Right renal pelvis (tissue), 4 donors: ENCODE measurements at regions not wholly inside any gene's neighbourhood (a gene's known extent, or its start where the extent isn't known, plus 50 kb on each side); places are given as distances from the start of the nearest gene placed in this dataset.

Experiments used
- DNase-seq, 4 donors: peaks; one replicate each; pipeline ENCODE4 v3.0.0-alpha.2; 2013; ENCODE audit warnings: low read depth in 4 of 4, low spot score in 3 of 4, missing footprints in 1 of 4

DNA sequence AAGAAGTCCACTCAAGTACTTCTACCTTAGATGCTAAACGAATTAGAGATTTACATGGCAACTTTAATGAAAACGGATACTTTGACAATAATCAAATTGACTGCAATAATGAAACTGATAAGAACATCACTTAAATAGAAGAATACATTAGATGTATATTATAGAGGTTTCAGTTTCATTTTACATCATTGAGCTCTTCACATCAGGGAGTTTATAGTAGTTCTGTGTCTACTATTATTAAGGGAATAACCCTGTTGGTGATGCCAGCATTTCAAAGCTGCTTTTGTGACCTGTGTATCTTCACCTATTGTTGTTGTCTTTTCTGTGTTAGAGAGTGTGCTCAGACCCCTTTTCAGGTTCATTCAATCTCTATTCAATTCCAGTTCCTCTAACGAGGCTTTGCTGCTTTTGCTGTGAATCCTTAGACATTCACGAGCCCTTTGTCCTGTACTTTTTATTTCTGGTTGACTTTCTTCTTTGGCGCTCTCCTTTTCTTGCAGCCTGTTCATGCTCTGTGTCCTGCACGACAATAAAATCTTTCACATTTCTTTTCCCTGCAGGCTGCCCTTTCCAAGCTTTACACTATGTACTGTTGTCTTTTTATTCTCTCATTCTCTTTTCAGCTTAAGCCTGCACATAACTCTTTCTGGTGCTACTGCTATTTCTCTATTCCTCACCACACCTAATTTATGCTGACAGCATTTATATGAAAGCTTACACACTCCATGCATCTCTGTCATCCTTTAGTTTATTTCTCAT, 232.1 kb downstream of the CPE start:
- DNase-seq: no peak

DNA sequence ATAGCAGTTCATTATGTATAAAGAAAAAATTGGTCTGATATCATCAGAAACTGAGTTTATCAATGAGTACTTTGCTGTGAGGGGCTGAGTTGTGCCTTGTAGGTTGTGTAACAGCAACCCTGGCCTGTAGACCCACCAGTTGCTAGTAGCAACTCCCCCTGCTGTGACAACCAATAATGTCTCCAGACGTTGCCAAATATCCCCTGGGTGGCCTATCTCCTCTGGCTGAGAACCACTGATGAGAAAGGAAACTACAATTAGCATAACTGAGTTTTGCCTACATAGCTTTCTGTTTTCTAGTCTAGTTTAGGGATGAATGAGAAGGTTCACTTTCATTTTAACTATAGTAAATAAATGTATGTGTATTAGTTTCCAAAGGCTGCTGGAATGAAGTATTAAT, 234.1 kb downstream of the CPE start:
- no peak for DNase-seq

DNA sequence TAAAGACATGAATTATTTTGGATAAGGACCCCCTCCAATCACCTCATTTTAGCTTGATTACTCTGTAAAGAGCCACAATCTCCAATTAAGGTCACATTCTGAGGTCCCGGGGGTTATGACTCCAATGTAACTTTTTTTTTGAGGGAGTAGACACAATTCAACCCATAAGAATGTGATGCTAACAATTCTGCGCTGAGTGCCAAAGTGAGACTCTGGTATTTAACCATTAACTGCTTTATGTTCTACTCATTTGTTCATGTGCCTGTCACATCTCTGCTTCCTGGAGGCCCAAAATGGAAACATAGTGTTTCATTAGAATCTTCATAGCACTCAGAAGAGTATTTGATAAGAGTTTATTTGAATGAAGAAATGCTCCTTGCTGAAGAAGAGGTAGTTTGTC, 234.8 kb downstream of the CPE start:
- DNase-seq: no peak

DNA sequence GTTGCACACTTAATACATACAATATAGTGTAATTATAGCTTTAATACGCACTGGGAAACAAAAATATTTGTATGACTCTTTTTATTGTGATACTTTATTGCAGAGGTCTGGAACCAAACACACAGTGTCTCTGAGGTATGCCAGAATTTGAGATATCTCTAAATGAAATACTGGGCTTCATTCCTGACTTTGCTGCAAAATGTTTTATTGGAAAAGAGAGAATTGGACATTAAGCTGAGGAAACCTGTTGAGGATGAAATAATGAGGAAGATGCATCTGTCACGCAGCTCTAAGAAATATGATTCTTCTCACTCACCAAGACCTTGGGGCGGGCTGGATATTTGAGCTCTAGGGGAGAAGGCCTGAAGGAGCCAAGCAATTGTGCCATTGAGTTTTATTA, 242.1 kb downstream of the CPE start:
- no peak for DNase-seq

DNA sequence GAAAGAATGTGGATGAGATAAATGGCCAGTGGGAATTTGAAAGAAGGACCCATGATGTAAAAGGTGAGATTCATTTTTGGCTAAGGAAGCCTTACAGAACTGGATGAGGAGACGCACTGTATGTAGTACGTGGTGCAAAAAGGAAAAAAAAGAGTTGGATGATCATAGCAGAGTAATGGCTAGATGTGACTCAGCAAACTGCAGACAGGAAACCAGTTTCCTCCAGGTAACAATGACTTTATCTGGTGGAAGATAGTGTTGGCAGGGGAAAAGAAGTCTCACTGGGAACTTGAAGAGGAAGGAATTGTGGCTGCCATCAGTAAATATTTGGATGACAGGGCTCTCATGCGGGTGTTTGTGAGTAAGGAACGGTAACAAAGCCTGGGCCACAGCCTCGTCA, 243.2 kb downstream of the CPE start:
- no peak for DNase-seq

DNA sequence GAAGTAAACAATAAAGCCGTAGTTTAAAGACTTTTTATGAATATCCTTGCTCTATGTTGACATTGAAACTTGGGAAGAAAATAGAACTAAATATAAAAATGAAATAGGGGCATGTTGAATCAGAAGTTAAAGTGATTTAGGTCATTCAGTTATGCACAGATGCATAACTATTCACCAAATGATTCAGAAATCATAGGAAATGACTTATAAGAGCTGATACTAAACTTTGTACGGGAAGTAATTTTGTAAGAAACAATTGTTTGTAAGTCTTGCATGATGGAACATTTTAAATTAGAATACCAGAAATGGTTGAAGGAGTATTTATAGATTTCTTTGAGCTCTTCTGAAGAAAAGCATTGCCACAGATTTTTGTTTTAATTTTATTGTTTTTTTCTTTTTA, 246.5 kb downstream of the CPE start:
- DNase-seq: no peak

DNA sequence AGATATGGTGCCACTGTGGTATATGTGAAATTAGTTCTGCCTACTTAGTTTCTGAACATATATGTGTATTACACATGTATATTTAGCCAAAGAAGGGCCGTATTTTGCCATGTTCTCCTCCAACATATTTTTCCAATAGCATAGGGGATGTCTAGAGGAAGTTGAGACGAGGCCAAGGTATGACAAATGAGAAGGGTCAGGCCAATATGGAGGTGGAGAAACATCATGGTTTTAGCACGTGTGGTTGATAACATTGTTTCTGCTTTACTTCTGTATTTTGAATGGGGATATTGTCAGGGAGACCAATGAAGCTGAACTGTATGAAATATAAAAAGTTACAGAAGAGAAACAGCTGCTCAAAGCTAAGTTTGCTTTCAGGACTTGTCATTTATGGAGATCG, 246.7 kb upstream of the TLL1 start:
- DNase-seq: no peak

DNA sequence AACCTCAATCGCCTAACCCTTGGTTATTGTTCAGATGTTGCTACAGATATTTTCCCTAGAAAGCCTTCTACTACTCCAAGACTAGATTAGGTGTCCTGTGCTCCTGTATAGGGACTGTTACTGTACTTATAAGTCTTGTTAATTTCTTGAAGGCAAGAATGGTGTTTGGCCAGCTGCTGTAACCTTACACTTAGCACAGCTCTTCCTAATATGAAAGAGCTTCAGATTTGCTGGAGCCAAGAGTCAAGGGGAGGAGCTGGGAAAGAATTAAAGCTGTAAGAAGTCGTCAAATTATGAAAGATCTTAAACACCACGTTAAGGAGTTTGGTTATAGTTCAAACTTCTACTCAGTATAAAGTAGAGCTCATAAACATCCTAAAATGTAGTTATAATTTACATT, 245.9 kb upstream of the TLL1 start:
- DNase-seq: no peak

DNA sequence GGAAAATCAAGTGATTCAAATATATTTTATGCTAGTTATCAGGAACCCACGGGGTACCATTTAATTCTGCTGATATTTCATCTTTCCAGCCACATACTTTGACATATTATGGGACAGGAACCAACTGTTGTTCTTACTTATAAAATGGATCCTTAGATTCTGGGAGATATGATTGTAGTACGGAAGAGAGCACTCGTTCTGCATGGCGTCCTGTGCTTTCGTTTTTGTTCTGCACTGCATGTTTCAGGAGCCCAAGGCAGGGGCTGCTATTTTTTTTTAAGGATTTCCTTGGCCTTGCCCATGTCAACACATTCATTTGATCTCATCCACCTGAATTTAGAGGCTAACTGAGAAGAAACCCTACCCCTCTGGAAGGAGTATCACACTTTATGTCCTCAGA, 245.5 kb upstream of the TLL1 start:
- no peak for DNase-seq

DNA sequence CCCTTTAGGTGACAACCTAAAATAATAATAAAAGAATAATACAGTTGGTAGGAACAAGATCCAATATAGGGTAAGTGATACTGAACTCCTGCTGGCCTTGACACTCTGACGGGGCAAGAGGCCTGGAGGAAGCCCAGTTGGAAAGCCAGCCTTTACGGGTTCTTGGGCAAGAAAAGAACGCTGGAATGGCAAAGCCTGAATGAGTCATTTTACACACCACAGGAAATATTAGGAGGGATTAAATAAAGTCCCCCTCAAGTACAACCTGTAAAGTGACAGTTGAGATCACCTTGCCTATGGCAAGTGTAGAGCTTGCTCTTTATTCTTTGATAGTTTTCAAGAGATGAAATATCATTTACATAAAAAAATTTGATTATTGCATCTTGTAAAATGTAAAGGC, 244.5 kb upstream of the TLL1 start:
- DNase-seq: no peak

DNA sequence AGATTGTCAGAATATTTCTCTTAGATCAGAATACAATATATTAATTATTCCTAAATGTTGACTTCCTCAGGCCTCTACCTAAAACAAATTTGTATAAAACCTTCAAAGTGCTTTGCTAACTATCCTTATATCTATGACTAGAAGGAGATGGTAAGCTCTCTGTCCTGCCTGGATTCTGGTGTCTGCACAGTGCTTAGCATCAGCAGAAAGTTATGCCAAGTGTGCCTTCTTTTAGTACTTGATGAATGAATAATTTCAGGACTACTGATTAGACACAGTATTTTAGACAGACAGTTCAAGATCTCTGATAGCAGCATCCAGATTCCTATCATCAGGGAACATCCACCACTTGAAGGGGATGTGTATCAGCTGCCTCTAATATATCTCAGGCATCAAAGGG, 242.4 kb upstream of the TLL1 start:
- DNase-seq: no peak

DNA sequence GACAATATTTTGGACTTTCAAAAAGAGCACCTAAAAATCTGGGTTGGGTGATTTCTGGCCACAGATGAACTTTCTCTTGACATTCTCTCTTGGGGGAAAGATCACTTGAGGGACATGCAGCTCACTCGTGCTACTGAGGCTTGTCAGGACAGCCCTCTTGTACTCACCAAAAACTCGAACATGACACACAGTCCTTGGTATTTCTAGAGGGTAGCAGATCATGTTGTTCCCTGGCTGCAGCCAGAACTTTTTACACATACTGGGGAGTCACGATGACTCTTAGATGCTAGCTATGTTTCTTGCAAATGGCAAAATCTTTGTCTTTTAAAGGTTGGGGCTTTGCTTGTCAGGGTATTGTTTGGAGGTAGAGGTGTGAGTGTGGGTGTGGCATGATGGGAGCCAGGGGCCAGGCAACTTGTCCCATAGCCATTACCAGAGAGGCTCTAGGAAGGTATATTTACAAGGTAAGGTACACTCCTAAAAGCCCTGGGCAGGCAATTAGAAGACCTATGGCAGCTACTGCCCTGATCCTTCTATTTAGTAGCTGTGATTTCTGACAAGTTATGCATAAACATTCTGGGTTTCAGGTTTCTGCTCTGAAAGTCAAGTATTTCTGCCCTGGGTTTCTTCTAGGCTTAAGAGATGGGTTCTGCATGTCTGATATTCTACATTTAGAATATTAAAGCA, 241.7 kb upstream of the TLL1 start:
- DNase-seq: no peak

DNA sequence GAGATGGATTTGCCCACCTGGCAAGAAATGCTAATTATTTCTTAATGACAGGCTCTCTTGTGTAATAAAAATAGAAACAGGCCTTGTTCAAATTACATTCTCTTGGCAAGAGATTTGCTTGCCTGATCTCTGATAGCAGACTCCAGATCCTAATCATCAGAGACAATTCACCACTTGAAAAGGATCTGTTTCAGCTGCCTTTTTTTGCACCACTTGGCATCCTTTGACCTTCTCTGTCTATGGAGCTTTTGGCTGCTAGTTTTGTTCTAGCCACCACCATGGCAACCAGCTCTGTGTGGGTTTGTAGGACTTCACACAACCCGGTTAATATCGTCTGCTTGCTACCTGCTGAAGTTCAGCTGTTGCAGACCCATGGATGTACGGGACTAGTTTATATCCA, 241.1 kb upstream of the TLL1 start:
- DNase-seq: no peak

DNA sequence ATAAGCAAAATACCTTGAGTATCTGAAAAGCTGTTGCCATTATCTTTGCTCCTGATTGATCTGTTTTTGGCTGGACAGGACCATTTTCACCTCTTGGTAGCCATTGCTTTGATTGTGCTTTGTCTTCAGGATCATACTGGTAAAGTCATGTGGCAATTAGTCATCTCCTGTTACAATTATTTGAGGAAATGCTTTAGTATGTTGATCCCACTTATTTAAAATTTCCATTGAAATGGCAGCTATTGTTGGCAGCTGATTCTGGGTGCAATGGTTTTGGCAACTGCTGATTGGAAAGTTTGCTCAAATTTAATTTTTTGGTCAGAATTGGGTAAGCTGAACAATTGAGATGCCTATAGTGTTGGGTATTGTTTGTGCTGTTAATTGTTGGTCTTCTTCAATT, 238.3 kb upstream of the TLL1 start:
- DNase-seq: no peak

DNA sequence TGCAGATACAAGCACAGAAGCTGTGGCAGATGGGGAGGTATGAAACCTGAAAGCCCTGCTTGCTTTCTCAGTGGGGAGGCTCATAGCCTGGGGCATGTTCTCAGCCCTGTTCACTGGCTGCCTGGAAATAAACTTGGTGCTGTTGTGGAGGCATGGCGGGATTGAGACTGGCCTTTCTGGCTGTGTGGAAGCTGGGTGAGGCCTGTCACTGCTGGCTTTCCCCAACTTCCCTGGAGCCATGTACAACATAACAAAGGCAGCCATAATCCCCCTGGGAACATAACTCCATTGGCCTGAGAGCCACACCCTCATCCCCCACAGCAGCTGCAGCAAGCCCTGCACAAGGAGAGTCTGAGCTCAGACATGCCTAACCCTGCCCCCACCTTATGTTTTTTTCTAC, 237.7 kb upstream of the TLL1 start:
- no peak for DNase-seq

DNA sequence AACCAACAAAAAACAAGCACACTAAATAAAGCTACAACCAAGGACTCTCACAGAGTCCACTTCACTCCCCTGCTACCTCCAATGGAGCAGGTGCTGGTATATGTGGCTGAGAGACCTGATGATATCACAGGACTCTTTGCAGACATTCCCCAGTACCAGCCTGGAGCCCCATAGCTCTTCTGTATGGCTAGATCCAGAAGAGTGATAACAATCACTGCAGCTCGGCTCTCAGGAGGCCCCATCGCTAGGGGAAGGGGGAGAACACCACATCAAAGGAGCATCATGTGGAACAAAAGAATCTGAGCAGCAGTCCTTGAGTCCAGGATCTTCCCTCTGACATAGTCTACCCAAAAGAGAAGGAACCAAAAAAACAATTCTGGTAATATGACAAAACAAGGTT, 237.1 kb upstream of the TLL1 start:
- DNase-seq: no peak

DNA sequence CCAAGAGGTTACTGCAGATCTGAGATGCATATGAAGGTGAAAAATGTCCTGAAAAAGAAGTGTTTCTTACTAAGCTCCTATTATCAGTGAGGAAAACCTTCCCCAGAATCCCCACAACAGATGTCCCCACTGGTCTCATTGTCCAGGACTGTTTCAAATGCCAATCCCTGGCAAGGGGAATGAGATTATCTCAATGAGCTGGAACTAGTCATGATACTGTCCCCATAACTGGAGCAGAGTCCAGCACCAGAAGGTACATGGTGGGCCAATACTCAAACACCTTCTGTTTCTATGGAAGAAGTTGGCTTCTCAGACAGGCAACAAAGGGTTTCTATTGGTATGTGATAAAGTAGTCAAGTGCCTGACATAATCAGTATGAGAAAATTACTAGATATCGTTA, 221.1 kb upstream of the TLL1 start:
- DNase-seq: no peak

DNA sequence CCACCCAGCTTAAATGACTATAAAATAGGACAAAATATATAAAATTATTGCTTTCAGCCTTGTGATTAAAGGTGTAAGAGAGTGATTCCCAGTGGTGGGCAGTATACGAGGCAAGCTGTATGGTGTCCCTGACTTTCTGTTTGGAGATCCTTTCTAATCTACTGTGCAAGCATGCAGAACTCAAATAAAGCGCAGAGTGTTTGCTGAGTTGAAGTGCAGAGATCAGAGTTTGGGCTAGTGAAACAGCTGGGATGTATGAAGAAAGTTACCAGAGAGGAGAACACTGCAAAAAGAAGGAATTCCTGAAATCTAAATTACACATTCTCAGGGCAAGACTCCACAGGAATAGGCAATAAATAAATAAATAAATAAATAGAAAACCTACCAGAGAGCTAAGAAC, 218.5 kb upstream of the TLL1 start:
- DNase-seq: no peak

DNA sequence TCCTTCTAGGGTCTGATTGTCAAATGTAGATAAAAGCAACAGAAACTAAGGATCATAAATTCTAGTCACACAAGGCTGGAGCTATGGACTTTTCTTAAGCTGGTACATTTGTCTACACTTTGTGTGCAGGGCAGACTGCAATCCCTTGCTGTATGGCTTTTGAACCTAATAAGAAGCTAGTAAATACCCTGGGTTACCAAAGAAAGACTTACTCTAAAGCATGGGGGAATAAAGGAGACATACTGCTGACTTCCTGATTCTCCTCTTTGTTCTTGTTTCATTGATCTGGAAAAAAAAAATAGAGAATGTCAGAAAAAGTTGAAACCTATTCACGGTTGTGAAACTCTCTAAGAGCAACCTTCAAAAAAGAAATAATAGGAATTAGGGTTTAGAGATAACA, 216.6 kb upstream of the TLL1 start:
- no peak for DNase-seq

DNA sequence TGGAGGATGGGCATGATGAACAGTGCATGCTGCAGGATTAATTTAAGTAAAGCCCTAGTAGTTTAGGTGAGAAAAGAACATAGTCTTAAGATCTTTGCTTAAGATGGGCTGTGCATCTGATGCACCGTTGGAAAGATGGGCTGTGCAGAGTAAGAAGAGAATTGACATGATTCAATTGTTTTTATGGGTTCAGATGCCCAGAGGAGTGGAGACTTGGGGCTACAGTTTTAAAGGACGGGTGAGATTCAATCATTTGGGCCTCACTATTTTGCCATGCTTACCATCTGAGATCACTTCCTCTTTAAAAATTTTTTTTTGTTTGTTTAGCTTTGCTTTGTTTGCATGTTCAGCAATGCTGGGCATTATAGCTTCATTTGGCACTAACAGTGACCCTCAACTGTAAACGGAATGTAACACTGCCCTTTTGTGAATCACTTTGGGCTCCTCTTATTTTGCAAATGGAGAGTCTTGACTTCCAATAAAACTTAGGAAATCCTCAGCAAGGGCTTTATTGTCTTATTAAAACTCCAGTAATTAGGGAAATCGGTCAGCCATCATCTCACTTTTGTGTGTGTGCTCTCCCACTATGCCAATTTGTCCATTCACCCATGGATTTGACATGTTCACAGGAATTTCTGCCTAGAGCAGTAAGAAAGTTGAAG, 216.1 kb upstream of the TLL1 start:
- no peak for DNase-seq

DNA sequence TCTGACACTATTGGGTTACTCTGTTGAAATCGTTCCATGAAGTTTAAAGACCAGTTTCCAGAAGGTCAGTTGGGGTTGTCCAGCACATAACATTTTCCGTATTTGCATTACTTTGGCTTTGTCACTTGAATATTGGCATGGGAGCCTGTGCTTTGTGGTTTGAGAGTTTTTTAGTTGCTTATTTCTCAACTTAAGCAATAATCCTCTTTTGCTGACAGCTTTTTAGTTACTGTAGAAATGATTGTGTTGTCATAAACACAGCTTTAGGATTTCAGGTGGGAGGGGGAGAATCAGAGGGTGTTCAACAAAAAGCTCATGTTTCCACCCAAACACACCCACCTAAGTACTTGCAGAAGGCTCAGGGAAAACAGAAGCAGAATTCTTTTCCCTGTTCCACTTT, 210.7 kb upstream of the TLL1 start:
- DNase-seq: no peak

DNA sequence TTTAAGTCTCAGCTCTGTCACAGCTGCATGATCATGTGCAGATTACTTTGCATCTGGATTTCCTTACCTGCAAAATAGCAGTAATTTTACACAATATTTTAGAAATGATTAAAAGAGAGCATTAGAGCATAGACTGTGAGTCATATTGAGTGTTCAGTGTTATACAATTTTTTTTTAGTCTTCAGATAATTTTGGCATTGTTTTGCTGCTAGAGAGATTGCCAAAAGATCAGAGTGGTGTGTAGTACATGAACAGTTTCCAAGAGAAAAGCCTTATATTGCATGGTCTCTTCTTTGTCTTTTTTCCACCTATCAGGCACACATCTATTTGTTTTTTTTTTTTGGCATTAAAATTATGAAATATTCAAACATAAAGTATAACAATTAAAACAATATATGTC, 209.6 kb upstream of the TLL1 start:
- DNase-seq: no peak
